ENCODE measurements at regions not wholly inside any gene's neighbourhood (a gene's known extent, or its start where the extent isn't known, plus 50 kb on each side); places are given as distances from the start of the nearest gene placed in this dataset.

DNA sequence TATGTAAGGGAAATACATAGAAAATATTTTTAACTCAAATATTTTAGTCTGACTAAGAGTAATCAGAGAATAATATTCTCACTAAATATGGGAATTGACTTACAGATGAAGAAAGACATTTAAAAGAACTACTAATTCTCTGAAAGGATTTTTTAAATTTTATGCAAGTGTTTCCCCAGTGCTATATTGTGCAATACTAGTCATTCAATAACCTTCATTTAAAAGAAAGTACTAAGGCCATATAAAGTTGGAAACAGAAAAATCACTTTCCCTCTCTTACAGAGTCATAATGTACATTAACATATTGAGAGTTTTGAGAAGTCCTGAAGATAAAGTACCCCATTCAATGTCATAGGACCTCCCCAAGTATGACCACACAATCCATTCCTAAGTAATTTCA lies 584.6 kb upstream of the ACVR2A start (continued):
- TF ChIP-seq ZNF462 (CRISPR knock-in tag; IDR thresholded peaks at IDR 0.05): no peak

- no peaks in the 10 kb centered on the region for H3K27me3 Mint-ChIP-seq (ENCODE audit: insufficient read depth, low read depth, poor library complexity)
- no peak overlapping the region for H3K4me2 ChIP-seq
- H3K4me3 Mint-ChIP-seq: no peak overlapping the region
- ATAC-seq (no peak), DNase-seq (ENCODE audit: low spot score) (no peak)
- no peaks in the 10 kb centered on the region for H3F3A ChIP-seq (replicated peaks; ENCODE audit: low read depth)
- no peaks in the 10 kb centered on the region for H3K36me3 ChIP-seq (ENCODE audit: insufficient read depth)
- no peak overlapping the region for H3K4me3 ChIP-seq
- no peaks in the 10 kb centered on the region for H3K9me2 ChIP-seq (ENCODE audit: insufficient read depth)
- no peaks in the 10 kb centered on the region for H3K79me2 ChIP-seq (replicated peaks; ENCODE audit: insufficient read depth)
- TF ChIP-seq ZNF114 (CRISPR knock-in tag; IDR thresholded peaks at IDR 0.05) (no peak), EZH2 (IDR thresholded peaks at IDR 0.05; ENCODE audit: low read depth, unreplicated experiment) (no peak), EZH2phosphoT487 (IDR thresholded peaks at IDR 0.05; ENCODE audit: unreplicated experiment) (no peak), POLR2AphosphoS5 (IDR thresholded peaks at IDR 0.05; ENCODE audit: low read depth) (no peak), STAT1 (IDR thresholded peaks at IDR 0.05; ENCODE audit: unreplicated experiment) (no peak), CTCF (conservative IDR thresholded peaks at IDR 0.05; ENCODE audit: low read depth in 2 of 2) (no peak), CREB1 (CRISPR knock-in tag; IDR thresholded peaks at IDR 0.05; ENCODE audit: low read depth) (no peak), NANOG (IDR thresholded peaks at IDR 0.05; ENCODE audit: borderline replicate concordance) (no peak), JUNB (IDR thresholded peaks at IDR 0.05; ENCODE audit: unreplicated experiment) (no peak), REST (IDR thresholded peaks at IDR 0.05; ENCODE audit: unreplicated experiment) (no peak)
- TF ChIP-seq, protein P1, sequence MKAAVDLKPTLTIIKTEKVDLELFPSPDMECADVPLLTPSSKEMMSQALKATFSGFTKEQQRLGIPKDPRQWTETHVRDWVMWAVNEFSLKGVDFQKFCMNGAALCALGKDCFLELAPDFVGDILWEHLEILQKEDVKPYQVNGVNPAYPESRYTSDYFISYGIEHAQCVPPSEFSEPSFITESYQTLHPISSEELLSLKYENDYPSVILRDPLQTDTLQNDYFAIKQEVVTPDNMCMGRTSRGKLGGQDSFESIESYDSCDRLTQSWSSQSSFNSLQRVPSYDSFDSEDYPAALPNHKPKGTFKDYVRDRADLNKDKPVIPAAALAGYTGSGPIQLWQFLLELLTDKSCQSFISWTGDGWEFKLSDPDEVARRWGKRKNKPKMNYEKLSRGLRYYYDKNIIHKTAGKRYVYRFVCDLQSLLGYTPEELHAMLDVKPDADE (IDR thresholded peaks at IDR 0.05): no peak
- H3K4me1 ChIP-seq (ENCODE audit: insufficient read depth): no peaks in the 10 kb centered on the region
- H3K27ac Mint-ChIP-seq: no peak overlapping the region
- no peaks in the 10 kb centered on the region for H4K20me1 ChIP-seq (replicated peaks; ENCODE audit: insufficient read depth)
- no peaks in the 10 kb centered on the region for H3K4me1 Mint-ChIP-seq
- H3K27me3 ChIP-seq (ENCODE audit: insufficient read depth): no peaks in the 10 kb centered on the region
- H3K36me3 Mint-ChIP-seq (ENCODE audit: low read depth): peaks cover 5% of the 10 kb centered on the region; the same call in 2 of the 3 replicates
- H3K27ac ChIP-seq (ENCODE audit: low read depth): no peak overlapping the region
- no peak overlapping the region for H2AFZ ChIP-seq
- peaks cover 5% of the 10 kb centered on the region; the same call in 2 of the 3 replicates for H3K9me3 Mint-ChIP-seq
Measured at GRCh38 chr2:147255812-147256211, 589.0 kb upstream of the ACVR2A start.

Measured in GM23338 (cell line).